ENCODE measurements at regions not wholly inside any gene's neighbourhood (a gene's known extent, or its start where the extent isn't known, plus 50 kb on each side); places are given as distances from the start of the nearest gene placed in this dataset.

DNA sequence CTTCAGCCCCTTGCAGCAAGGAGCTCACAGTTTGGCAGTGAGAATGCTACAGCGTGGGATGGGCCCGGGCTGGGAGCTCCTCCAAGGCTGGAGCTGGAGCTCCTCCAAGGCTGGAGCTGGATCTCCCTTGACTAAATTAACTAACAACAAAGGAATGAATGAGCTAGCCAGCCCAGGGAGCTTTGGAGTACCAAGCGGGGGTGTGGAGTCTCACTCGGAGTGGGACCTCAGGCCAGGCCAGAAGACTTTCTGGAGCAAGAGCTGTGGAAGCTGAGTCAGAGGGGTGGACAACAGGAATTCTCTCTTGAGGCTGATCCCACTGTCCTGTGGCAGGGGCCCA is 244.7 kb upstream of the HS6ST1 start:
- H3K4me1 ChIP-seq (ENCODE audit: control insufficient read depth, insufficient read depth, low read length), result peaks cover 6% of the 10 kb centered on the region
- no peaks in the 10 kb centered on the region for H3K36me3 ChIP-seq (ENCODE audit: control insufficient read depth, insufficient read depth, low read length)
- H3K27me3 ChIP-seq (ENCODE audit: control insufficient read depth, insufficient read depth, low read length), result no peaks in the 10 kb centered on the region
- no peaks in the 10 kb centered on the region for H3K9me3 ChIP-seq (ENCODE audit: control insufficient read depth, insufficient read depth, low read length)
- H3K4me3 ChIP-seq (ENCODE audit: low read depth, low read length), result no peak overlapping the region
- no peak overlapping the region for H3K9ac ChIP-seq (ENCODE audit: low read depth, low read length)
- H3K27ac ChIP-seq (ENCODE audit: low read depth, low read length), result no peak overlapping the region

DNA sequence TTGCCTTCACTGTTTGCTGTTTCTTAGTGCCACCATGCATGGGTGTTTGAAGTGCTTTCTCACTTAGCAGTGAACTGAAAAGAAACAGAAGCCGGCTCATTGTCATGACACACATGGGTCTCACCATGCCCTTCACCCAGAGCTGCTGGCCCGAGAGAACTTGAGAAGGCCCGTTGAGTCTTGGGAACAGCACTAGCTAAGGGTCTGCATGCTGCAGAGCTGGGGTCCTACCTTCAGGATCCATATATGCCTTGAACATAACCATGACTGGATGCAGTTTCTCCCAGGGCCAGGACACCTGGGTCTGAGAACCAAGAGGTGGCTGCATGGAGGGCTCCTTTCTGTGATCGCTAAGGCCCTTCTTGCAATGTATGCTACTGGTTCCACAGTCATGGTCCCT is 245.5 kb upstream of the HS6ST1 start:
- H3K27ac ChIP-seq (ENCODE audit: low read depth, low read length), result no peak overlapping the region

DNA sequence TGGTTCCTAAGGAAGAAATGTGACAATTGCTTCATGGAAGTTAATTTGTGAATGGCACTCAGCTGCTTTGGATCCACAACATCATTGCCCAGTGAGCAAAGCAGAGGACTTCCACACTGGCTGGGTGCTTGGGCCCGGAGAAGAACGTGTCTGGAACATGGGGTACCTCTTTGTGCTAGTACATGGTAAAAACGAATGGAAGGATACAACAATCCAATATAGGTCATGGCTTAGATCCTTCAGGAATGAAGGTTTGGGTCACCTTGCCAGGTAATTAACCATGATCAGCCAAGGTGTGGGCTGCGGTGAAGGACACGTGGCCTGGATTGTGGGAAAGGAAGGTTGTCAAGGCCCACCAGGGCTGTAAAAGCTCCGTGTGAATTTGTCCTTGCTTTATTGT is 245.9 kb upstream of the HS6ST1 start:
- no peak overlapping the region for H3K4me3 ChIP-seq (ENCODE audit: low read depth, low read length)
- H3K9ac ChIP-seq (ENCODE audit: low read depth, low read length), result no peak overlapping the region
- H3K27me3 ChIP-seq (ENCODE audit: control insufficient read depth, insufficient read depth, low read length), result no peaks in the 10 kb centered on the region
- no peaks in the 10 kb centered on the region for H3K36me3 ChIP-seq (ENCODE audit: control insufficient read depth, insufficient read depth, low read length)
- no peaks in the 10 kb centered on the region for H3K9me3 ChIP-seq (ENCODE audit: control insufficient read depth, insufficient read depth, low read length)
- H3K27ac ChIP-seq (ENCODE audit: low read depth, low read length), result no peak overlapping the region
- H3K4me1 ChIP-seq (ENCODE audit: control insufficient read depth, insufficient read depth, low read length), result peaks cover 8% of the 10 kb centered on the region

More for the DNA sequence above, 245.5 kb upstream of the HS6ST1 start:
- H3K27me3 ChIP-seq (ENCODE audit: control insufficient read depth, insufficient read depth, low read length), result no peaks in the 10 kb centered on the region
- no peaks in the 10 kb centered on the region for H3K36me3 ChIP-seq (ENCODE audit: control insufficient read depth, insufficient read depth, low read length)
- H3K9me3 ChIP-seq (ENCODE audit: control insufficient read depth, insufficient read depth, low read length), result no peaks in the 10 kb centered on the region
- peaks cover 8% of the 10 kb centered on the region for H3K4me1 ChIP-seq (ENCODE audit: control insufficient read depth, insufficient read depth, low read length)
- H3K9ac ChIP-seq (ENCODE audit: low read depth, low read length), result no peak overlapping the region
- H3K4me3 ChIP-seq (ENCODE audit: low read depth, low read length), result no peak overlapping the region

DNA sequence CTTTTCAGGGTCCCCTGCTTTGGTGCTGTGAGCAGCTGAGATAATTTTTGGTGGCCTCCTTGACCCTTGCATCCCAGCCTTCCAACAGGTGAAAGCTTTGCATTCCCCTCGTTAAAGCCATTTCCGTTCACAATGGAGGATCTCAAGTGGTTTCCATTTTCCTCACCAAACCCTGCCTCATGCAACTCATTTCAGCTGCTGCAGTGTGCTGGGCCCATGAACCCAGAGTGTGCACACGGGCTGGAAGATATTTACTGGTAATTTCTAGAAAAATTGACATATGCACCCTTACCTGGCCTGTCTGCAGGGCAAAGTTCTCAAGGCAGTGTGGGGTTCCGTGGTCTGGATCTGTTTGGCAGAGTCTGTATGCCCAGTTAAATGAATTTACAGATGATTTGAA is 246.8 kb upstream of the HS6ST1 start:
- Histone ChIP-seq H3K27ac (ENCODE audit: low read depth, low read length) (no peak overlapping the region), H3K27me3 (ENCODE audit: control insufficient read depth, insufficient read depth, low read length) (no peaks in the 10 kb centered on the region), H3K9me3 (ENCODE audit: control insufficient read depth, insufficient read depth, low read length) (no peaks in the 10 kb centered on the region), H3K4me1 (ENCODE audit: control insufficient read depth, insufficient read depth, low read length) (peaks cover 8% of the 10 kb centered on the region), H3K9ac (ENCODE audit: low read depth, low read length) (no peak overlapping the region), H3K4me3 (ENCODE audit: low read depth, low read length) (no peak overlapping the region), H3K36me3 (ENCODE audit: control insufficient read depth, insufficient read depth, low read length) (no peaks in the 10 kb centered on the region)

DNA sequence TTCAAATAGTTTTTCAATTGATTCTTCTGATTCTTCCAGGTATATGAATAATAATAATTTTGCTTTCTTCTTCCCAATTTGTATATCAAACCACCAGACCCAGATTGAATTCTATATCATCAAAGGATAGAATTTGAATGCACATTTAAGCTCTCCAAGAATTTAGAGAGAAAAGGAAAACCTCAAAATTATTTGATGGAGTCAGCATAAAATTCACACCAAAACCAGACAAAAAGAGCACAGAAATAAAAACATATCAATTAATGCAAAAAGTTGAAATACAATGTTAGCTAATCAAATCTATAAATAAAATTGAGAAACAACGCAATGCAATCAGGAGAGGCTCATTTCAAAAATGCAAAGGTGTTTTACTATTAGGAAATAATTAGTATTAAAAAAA is 248.0 kb upstream of the HS6ST1 start:
- Histone ChIP-seq H3K9me3 (ENCODE audit: control insufficient read depth, insufficient read depth, low read length) (no peaks in the 10 kb centered on the region), H3K9ac (ENCODE audit: low read depth, low read length) (no peak overlapping the region), H3K4me3 (ENCODE audit: low read depth, low read length) (no peak overlapping the region)

DNA sequence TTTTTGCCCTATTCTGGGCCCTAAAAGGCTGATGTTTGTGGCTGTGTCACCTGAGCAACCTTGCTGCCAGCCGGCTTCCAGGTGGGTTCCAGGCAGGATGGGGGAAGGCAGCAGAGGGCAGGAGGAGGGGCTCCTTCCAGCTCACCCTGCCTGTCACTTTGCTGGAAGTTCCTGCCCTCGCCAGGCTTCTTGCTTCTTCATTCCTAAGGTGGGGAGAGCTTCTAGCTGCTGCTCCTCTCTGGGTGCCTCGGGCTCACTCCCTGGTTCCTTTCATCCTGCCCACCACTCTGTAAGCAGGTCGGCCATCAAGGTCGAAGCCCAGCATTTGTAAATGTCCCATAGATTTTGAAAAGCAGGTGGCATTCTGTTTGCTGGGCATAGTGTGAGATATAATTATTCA is 249.4 kb upstream of the HS6ST1 start:
- Histone ChIP-seq H3K9ac (ENCODE audit: low read depth, low read length) (no peak overlapping the region), H3K9me3 (ENCODE audit: control insufficient read depth, insufficient read depth, low read length) (no peaks in the 10 kb centered on the region), H3K4me1 (ENCODE audit: control insufficient read depth, insufficient read depth, low read length) (peaks cover 8% of the 10 kb centered on the region), H3K36me3 (ENCODE audit: control insufficient read depth, insufficient read depth, low read length) (no peaks in the 10 kb centered on the region), H3K27me3 (ENCODE audit: control insufficient read depth, insufficient read depth, low read length) (no peaks in the 10 kb centered on the region), H3K27ac (ENCODE audit: low read depth, low read length) (no peak overlapping the region), H3K4me3 (ENCODE audit: low read depth, low read length) (no peak overlapping the region)

More for the DNA sequence above, 248.0 kb upstream of the HS6ST1 start:
- Histone ChIP-seq H3K27me3 (ENCODE audit: control insufficient read depth, insufficient read depth, low read length) (no peaks in the 10 kb centered on the region), H3K4me1 (ENCODE audit: control insufficient read depth, insufficient read depth, low read length) (peaks cover 8% of the 10 kb centered on the region), H3K36me3 (ENCODE audit: control insufficient read depth, insufficient read depth, low read length) (no peaks in the 10 kb centered on the region), H3K27ac (ENCODE audit: low read depth, low read length) (no peak overlapping the region)

DNA sequence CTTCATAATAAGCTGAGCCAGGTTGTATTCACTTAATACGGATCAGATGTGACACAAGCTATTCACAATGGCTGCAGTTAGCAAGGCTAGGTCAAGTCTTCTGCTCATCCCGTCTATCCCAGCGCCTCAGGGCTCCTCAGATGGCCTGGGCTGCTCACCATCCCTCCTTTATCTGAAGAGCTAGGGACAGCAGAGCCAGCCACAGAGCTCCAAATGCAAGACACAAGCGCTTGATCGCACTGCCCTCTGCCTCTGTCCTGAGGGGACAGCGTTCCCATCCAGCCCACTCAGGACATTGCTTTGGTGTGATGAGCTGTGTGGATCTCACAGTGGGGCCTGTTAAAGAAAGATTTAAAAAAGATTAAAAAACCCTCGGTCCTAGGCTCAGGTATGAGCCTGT is 254.4 kb upstream of the HS6ST1 start:
- Histone ChIP-seq H3K9me3 (ENCODE audit: control insufficient read depth, insufficient read depth, low read length) (no peaks in the 10 kb centered on the region), H3K4me1 (ENCODE audit: control insufficient read depth, insufficient read depth, low read length) (peaks cover 3% of the 10 kb centered on the region; the same call in 1 of the 2 replicates), H3K36me3 (ENCODE audit: control insufficient read depth, insufficient read depth, low read length) (no peaks in the 10 kb centered on the region), H3K27ac (ENCODE audit: low read depth, low read length) (no peak overlapping the region), H3K9ac (ENCODE audit: low read depth, low read length) (no peak overlapping the region), H3K4me3 (ENCODE audit: low read depth, low read length) (no peak overlapping the region), H3K27me3 (ENCODE audit: control insufficient read depth, insufficient read depth, low read length) (no peaks in the 10 kb centered on the region)

DNA sequence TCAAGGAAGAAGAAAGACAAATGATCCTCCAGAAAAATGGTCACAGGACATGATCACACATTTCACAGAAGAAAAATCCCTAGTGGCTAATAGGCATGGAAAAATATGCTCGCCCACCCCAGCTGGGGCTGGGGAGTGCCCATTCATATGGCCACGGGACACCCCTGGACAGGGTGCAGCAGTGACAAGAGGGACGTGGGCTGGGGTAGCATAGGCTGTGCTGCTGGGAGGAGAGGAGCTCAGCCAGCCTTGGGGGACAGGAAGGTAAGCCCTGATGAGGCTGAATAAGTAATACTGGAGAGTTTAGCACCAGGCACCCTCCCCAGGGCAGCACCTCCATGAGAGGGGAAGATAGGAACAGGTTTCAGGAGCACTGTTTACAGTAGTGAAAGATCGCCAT is 254.9 kb upstream of the HS6ST1 start:
- no peaks in the 10 kb centered on the region for H3K36me3 ChIP-seq (ENCODE audit: control insufficient read depth, insufficient read depth, low read length)
- no peaks in the 10 kb centered on the region for H3K27me3 ChIP-seq (ENCODE audit: control insufficient read depth, insufficient read depth, low read length)
- H3K4me3 ChIP-seq (ENCODE audit: low read depth, low read length), result no peak overlapping the region
- H3K4me1 ChIP-seq (ENCODE audit: control insufficient read depth, insufficient read depth, low read length), result no peaks in the 10 kb centered on the region
- no peaks in the 10 kb centered on the region for H3K9me3 ChIP-seq (ENCODE audit: control insufficient read depth, insufficient read depth, low read length)
- H3K9ac ChIP-seq (ENCODE audit: low read depth, low read length), result no peak overlapping the region
- no peak overlapping the region for H3K27ac ChIP-seq (ENCODE audit: low read depth, low read length)

DNA sequence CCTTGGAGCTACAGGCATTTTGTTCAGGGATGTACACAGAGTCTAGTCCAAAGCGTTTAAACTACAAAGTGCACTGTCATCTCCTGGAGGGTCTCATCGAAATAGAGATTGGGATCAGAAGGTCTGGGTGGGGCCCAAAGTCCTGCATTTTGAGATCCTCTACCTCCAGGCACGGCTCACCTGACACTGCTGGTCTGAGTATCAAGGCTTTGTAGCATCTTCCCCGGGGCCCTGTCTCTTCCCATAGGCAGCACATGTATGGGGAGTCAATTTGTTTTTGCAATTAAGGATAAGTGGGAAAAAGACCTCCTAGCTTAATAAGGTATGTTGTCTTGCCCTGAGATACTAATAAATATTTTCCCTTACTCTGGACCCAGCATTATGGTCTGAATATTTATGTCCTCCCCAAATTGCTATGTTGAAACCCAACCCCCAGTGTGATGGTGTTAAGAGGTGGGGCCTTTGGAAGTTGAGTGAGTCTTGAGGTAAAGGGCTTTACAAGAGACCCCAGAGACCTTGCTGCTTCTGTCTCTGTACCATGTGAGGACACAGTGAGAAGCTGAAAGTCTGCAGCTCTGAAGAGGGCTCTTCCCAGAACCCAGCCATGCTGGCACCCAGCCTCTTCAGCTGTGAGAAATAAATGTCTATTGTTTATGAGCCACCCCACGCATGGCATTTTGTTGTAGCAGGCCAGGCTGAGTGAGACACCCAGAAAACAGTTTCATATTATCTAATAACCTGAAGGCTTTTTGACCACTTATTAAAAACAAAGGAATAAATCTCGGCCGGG is 258.7 kb upstream of the HS6ST1 start:
- Histone ChIP-seq H3K4me1 (ENCODE audit: control insufficient read depth, insufficient read depth, low read length) (no peaks in the 10 kb centered on the region), H3K36me3 (ENCODE audit: control insufficient read depth, insufficient read depth, low read length) (no peaks in the 10 kb centered on the region), H3K9ac (ENCODE audit: low read depth, low read length) (no peak overlapping the region), H3K9me3 (ENCODE audit: control insufficient read depth, insufficient read depth, low read length) (no peaks in the 10 kb centered on the region), H3K4me3 (ENCODE audit: low read depth, low read length) (no peak overlapping the region), H3K27ac (ENCODE audit: low read depth, low read length) (no peak overlapping the region), H3K27me3 (ENCODE audit: control insufficient read depth, insufficient read depth, low read length) (no peaks in the 10 kb centered on the region)

DNA sequence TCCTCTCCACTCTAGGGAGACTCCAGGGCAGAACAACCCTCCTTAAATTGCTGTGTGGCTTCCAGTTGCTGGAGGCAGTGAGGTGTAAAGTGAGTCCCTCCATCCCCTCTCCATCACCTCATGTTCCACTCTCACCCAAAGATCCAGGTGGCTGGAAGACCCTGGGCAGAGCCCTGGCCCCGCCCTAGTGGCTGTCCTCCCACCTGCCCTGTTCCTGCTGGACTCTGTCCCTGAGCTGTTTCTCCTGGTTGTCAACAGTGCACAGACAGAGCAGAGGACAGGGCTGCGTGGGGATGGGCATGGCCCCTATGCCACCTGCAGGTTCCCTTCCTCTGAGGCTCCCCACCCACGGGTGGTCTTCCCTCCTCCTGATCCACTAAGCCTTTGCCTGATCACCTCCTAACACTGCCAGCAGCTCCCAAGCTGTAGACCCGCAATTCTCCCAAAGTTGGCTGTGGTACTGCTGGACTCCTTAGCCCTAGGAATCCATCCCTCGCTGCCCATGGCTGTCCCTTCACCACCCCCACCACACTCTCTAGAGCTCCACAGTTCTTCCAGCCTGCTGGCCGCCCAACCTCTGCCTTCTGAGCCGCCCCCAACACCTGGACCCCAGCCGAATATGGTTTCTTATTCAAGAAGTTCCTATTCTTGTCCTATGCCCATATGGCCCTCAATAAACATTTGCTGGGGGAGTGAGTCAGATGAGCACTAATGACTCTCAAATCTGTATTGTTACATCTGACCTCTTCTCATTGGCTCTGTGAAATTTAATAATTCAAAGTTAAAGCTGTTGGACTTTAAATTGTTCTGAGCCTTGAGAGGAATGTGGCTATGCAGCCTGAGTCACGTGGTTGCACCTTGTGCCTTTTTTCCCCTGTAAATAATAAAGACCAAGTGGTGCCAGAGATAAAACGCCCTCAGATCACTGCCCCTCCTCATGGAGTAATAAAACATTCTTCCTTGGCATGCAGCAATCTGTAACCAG is 260.0 kb upstream of the HS6ST1 start:
- Histone ChIP-seq H3K9me3 (ENCODE audit: control insufficient read depth, insufficient read depth, low read length) (no peaks in the 10 kb centered on the region), H3K27me3 (ENCODE audit: control insufficient read depth, insufficient read depth, low read length) (no peaks in the 10 kb centered on the region), H3K4me1 (ENCODE audit: control insufficient read depth, insufficient read depth, low read length) (no peaks in the 10 kb centered on the region)

DNA sequence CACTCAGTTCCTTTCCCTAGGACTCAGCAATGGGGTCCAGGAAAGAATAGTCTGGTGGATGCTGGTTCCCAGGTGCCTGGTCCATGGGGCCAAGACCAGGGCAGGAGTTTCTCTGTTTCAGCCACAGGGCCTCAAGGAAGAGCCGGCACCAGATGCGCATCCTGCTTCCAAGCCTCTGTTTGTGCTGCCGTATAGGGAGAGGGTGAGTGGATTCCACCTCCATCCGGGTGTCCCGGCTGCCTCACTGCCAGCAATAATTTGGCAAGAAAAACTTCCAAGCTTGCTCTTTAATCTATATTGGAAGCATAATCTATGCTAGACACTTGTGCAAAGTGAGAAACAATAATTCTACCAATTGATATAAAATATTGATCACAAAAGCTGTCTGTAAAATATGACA is 261.2 kb upstream of the HS6ST1 start:
- H3K27ac ChIP-seq (ENCODE audit: low read depth, low read length), result no peak overlapping the region
- no peaks in the 10 kb centered on the region for H3K27me3 ChIP-seq (ENCODE audit: control insufficient read depth, insufficient read depth, low read length)
- H3K36me3 ChIP-seq (ENCODE audit: control insufficient read depth, insufficient read depth, low read length), result no peaks in the 10 kb centered on the region
- H3K9me3 ChIP-seq (ENCODE audit: control insufficient read depth, insufficient read depth, low read length), result no peaks in the 10 kb centered on the region
- no peaks in the 10 kb centered on the region for H3K4me1 ChIP-seq (ENCODE audit: control insufficient read depth, insufficient read depth, low read length)
- no peak overlapping the region for H3K9ac ChIP-seq (ENCODE audit: low read depth, low read length)
- H3K4me3 ChIP-seq (ENCODE audit: low read depth, low read length), result no peak overlapping the region

More for the DNA sequence above, 260.0 kb upstream of the HS6ST1 start:
- Histone ChIP-seq H3K4me3 (ENCODE audit: low read depth, low read length) (no peak overlapping the region), H3K36me3 (ENCODE audit: control insufficient read depth, insufficient read depth, low read length) (no peaks in the 10 kb centered on the region), H3K27ac (ENCODE audit: low read depth, low read length) (no peak overlapping the region), H3K9ac (ENCODE audit: low read depth, low read length) (no peak overlapping the region)
